ENCODE measurements at regions not wholly inside any gene's neighbourhood (a gene's known extent, or its start where the extent isn't known, plus 50 kb on each side); places are given as distances from the start of the nearest gene placed in this dataset.

DNA sequence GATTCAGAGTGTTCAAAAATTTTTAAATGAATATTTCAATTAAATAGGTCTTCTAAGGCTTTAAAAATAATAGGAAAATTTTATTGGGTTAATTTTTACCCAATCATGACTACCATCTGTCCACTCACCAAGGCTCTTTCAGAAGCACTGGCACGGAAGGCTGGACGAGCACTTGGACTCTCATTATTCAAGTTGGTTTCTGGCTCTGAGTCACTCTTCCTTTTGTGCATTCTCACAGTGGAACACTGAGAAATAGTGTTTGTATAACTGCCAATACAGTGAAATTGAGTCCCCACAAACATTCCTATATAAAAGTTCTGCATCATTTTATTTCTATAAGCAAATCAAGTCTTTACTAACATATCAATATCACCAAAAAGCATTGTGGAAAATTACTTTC, 1149.0 kb downstream of the EFNA5 start:
- H3K36me3 ChIP-seq (ENCODE audit: insufficient read depth, low read depth, low read length), result no peaks in the 10 kb centered on the region
- no peak overlapping the region for H3K9ac ChIP-seq (ENCODE audit: low read depth, low read length)
- no peak overlapping the region for H3K4me3 ChIP-seq (ENCODE audit: low read length)
- H3K9me3 ChIP-seq (ENCODE audit: insufficient read depth, low read depth, low read length), result no peaks in the 10 kb centered on the region
- no peak overlapping the region for H3K27ac ChIP-seq (ENCODE audit: low read length)
- H3K4me1 ChIP-seq (ENCODE audit: insufficient read depth, low read length), result no peaks in the 10 kb centered on the region
- no peaks in the 10 kb centered on the region for H3K27me3 ChIP-seq (ENCODE audit: insufficient read depth, low read length)

DNA sequence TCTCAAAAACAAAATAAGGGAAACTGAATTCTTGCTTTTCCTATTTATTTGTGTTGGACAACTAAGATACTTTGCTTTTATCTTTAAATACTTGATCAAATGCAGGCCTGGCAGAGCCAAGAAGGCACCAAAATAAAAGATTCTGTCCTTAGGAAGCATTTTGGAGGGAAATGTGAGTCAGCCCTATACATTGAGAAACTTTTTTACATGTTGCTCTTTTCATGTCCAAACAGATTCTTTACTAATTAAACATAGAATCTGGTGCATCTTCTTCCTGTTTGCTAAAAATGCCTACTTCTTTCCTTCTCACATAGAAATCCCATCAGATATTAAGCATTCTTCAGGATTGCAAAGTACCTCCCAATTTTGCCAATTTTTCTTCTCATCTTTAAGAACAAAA, 1160.4 kb downstream of the EFNA5 start:
- Histone ChIP-seq H3K27me3 (ENCODE audit: insufficient read depth, low read length) (no peaks in the 10 kb centered on the region), H3K4me1 (ENCODE audit: insufficient read depth, low read length) (no peaks in the 10 kb centered on the region), H3K36me3 (ENCODE audit: insufficient read depth, low read depth, low read length) (no peaks in the 10 kb centered on the region), H3K27ac (ENCODE audit: low read length) (no peak overlapping the region), H3K9ac (ENCODE audit: low read depth, low read length) (no peak overlapping the region), H3K4me3 (ENCODE audit: low read length) (no peak overlapping the region), H3K9me3 (ENCODE audit: insufficient read depth, low read depth, low read length) (0 out of 2 replicates have a peak, but pooled peaks cover 4% of the 10 kb centered on the region)

DNA sequence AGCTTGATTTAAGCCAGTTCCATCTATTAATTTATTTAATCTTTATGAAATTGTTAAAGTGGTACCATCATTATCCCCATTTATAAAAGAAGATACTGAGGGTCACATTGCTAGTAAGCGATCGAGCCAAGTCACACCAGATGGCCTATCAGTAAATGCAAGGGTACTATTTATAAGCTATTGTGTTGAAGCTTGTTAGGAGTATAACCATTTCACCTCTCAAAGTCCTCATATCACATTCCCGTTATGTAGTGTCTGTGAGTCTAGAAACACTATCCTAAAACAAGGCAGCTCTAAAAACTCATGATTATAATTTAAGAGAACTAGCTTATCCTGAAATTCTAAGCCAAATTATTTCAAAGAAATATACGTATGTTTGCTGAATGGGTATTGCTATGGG, 1161.8 kb downstream of the EFNA5 start:
- Histone ChIP-seq H3K9me3 (ENCODE audit: insufficient read depth, low read depth, low read length) (0 out of 2 replicates have a peak, but pooled peaks cover 4% of the 10 kb centered on the region), H3K36me3 (ENCODE audit: insufficient read depth, low read depth, low read length) (no peaks in the 10 kb centered on the region), H3K4me1 (ENCODE audit: insufficient read depth, low read length) (no peaks in the 10 kb centered on the region), H3K9ac (ENCODE audit: low read depth, low read length) (no peak overlapping the region), H3K4me3 (ENCODE audit: low read length) (no peak overlapping the region), H3K27ac (ENCODE audit: low read length) (no peak overlapping the region), H3K27me3 (ENCODE audit: insufficient read depth, low read length) (no peaks in the 10 kb centered on the region)

DNA sequence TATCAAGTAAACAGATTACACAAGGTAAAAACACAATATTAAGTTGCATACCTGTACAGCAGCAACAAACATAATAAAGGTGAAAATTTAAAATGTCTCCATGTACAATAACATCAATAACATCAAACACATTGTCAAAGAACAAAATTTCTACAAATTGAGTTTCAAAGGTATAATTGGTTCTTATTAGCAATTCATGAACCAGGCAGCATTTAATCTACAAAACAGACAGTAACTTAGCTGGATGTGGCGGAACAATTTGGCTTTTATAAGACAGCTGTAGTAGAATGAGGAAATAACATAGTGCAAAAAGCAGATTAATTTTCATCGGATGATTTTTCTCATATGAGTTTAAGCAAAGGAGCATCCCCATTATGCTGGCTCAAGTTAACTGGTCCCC, 1176.8 kb downstream of the EFNA5 start:
- no peak overlapping the region for H3K9ac ChIP-seq (ENCODE audit: low read depth, low read length)
- H3K27me3 ChIP-seq (ENCODE audit: insufficient read depth, low read length), result no peaks in the 10 kb centered on the region

DNA sequence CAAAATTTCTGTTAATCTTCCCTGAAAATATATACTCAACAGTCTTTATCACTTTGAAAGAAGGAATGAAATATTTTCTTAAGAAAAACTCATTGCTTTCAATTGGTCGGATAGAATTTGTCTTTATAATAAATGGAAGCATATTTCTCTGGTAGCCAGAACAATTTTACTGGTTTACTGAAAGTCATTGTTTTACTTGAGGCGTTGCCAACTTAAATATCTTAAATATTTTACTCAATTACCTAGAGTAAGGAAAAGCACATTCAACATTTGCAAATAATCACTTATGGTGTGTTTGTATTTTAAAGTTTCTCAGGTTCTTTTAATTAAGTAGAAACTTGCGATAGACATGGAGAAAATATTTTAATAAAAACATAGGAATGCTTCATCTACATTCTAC, 1181.7 kb downstream of the EFNA5 start:
- Histone ChIP-seq H3K36me3 (ENCODE audit: insufficient read depth, low read depth, low read length) (no peaks in the 10 kb centered on the region), H3K27ac (ENCODE audit: low read length) (no peak overlapping the region), H3K27me3 (ENCODE audit: insufficient read depth, low read length) (no peaks in the 10 kb centered on the region), H3K4me3 (ENCODE audit: low read length) (no peak overlapping the region), H3K9ac (ENCODE audit: low read depth, low read length) (no peak overlapping the region), H3K4me1 (ENCODE audit: insufficient read depth, low read length) (no peaks in the 10 kb centered on the region), H3K9me3 (ENCODE audit: insufficient read depth, low read depth, low read length) (no peaks in the 10 kb centered on the region)

More for the DNA sequence above, 1176.8 kb downstream of the EFNA5 start:
- H3K27ac ChIP-seq (ENCODE audit: low read length), result no peak overlapping the region
- no peaks in the 10 kb centered on the region for H3K9me3 ChIP-seq (ENCODE audit: insufficient read depth, low read depth, low read length)
- H3K4me3 ChIP-seq (ENCODE audit: low read length), result no peak overlapping the region
- H3K36me3 ChIP-seq (ENCODE audit: insufficient read depth, low read depth, low read length), result no peaks in the 10 kb centered on the region
- no peaks in the 10 kb centered on the region for H3K4me1 ChIP-seq (ENCODE audit: insufficient read depth, low read length)

DNA sequence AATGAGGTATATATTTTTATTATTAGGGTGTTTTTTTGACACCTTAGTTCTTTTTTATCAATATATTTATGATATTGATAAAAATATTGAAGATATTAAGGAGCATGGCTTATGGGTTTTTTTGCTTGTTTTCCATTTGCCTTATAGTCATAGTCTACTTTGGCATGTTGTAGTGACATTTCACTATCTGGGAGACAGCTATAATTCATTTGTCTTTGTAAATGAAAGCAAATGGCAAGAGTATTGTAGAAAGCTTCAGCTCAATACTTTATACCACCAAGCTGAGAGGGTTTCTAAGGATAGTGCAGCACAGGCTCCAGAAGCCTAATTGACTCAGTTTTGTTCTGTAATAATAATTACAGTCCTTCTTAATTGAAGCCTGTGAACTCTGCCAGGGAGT, 1182.3 kb downstream of the EFNA5 start:
- H3K27ac ChIP-seq (ENCODE audit: low read length), result no peak overlapping the region
- no peak overlapping the region for H3K9ac ChIP-seq (ENCODE audit: low read depth, low read length)
- no peak overlapping the region for H3K4me3 ChIP-seq (ENCODE audit: low read length)
- no peaks in the 10 kb centered on the region for H3K27me3 ChIP-seq (ENCODE audit: insufficient read depth, low read length)
- H3K4me1 ChIP-seq (ENCODE audit: insufficient read depth, low read length), result no peaks in the 10 kb centered on the region
- H3K9me3 ChIP-seq (ENCODE audit: insufficient read depth, low read depth, low read length), result no peaks in the 10 kb centered on the region
- H3K36me3 ChIP-seq (ENCODE audit: insufficient read depth, low read depth, low read length), result no peaks in the 10 kb centered on the region

DNA sequence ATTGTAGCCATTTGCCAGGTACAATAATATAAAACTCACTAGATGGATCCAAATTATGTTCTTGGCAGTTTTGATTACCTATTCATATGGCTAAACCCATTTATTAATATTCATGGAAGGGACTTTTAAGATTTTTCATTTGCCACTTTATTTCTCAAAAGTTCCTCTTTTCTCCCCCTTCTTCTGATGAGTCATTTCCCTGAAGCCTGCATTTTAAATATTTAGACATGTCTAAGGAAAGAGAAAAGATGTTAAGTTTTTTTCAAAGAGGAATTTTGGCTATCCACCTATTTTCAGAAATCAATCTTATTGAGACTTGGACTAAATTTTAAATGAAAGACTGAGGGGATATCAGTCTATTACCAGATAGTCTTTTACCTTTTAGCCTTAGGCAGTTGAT, 1189.4 kb downstream of the EFNA5 start:
- H3K4me1 ChIP-seq (ENCODE audit: insufficient read depth, low read length), result no peaks in the 10 kb centered on the region
- H3K4me3 ChIP-seq (ENCODE audit: low read length), result no peak overlapping the region
- H3K27me3 ChIP-seq (ENCODE audit: insufficient read depth, low read length), result no peaks in the 10 kb centered on the region
- no peaks in the 10 kb centered on the region for H3K36me3 ChIP-seq (ENCODE audit: insufficient read depth, low read depth, low read length)
- no peak overlapping the region for H3K9ac ChIP-seq (ENCODE audit: low read depth, low read length)
- H3K9me3 ChIP-seq (ENCODE audit: insufficient read depth, low read depth, low read length), result no peaks in the 10 kb centered on the region
- no peak overlapping the region for H3K27ac ChIP-seq (ENCODE audit: low read length)

DNA sequence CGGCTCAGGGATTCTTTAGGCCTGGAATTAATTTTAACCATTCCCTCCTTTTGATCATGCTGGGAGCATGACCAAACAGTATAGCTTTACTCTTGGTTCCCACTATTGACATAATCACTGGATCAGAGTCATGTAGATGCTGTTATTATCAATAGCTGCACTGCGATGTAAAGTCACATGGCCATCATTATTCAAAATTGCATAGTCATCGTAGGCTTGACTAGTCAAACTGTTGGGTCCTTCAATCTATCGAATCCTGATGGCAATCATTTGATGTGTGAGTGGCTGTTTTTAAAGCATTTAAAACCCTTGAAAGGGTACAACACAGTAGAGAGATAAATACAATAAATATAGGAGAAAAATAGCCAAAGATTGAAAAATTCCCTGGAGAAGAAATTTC, 1194.1 kb downstream of the EFNA5 start:
- H3K36me3 ChIP-seq (ENCODE audit: insufficient read depth, low read depth, low read length), result no peaks in the 10 kb centered on the region
- no peak overlapping the region for H3K4me3 ChIP-seq (ENCODE audit: low read length)
- no peak overlapping the region for H3K27ac ChIP-seq (ENCODE audit: low read length)
- peaks cover 9% of the 10 kb centered on the region; the same call in 1 of the 2 replicates for H3K9me3 ChIP-seq (ENCODE audit: insufficient read depth, low read depth, low read length)
- H3K4me1 ChIP-seq (ENCODE audit: insufficient read depth, low read length), result no peaks in the 10 kb centered on the region
- no peaks in the 10 kb centered on the region for H3K27me3 ChIP-seq (ENCODE audit: insufficient read depth, low read length)
- no peak overlapping the region for H3K9ac ChIP-seq (ENCODE audit: low read depth, low read length)

DNA sequence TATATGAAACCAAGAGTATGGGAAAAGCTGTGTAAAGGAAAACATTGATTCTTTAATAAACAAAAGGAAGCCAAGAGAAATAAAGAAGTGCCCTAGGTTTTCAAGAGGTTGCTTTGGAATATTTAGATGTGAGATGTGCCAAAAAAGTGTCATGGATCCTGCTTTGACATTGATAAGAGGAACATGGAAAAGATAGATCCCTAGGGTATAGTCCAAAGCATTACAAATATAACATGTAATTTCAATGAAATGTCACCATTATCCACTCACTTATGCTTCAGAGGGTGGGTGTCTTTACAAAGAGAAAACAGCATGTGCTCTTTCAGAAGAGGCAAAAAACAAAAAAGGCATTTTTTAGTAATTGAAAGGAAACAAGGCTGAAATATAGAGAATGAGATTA, 1196.7 kb downstream of the EFNA5 start:
- H3K9me3 ChIP-seq (ENCODE audit: insufficient read depth, low read depth, low read length), result peaks cover 9% of the 10 kb centered on the region; the same call in 1 of the 2 replicates
- H3K27me3 ChIP-seq (ENCODE audit: insufficient read depth, low read length), result no peaks in the 10 kb centered on the region
- no peaks in the 10 kb centered on the region for H3K4me1 ChIP-seq (ENCODE audit: insufficient read depth, low read length)
- H3K4me3 ChIP-seq (ENCODE audit: low read length), result no peak overlapping the region
- H3K36me3 ChIP-seq (ENCODE audit: insufficient read depth, low read depth, low read length), result no peaks in the 10 kb centered on the region
- H3K9ac ChIP-seq (ENCODE audit: low read depth, low read length), result no peak overlapping the region
- no peak overlapping the region for H3K27ac ChIP-seq (ENCODE audit: low read length)

DNA sequence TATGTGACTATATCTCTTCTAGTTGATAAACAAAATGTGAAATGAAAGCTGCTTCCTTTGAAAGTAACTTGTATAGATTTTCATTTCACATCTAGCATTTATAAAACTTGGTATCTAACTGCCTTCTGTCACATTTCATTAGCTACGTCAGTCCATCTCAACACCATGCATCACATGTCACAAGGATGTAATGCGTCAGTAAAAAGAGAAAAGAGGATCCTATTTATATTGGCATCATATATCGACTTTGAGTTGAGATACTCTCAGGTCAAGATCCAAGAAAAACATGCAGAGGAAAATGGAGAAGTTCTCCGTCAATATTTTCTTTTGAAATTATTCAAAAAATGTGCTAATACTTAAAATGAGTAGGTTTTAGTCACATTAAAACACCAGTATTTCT, 1211.2 kb downstream of the EFNA5 start:
- Histone ChIP-seq H3K9me3 (ENCODE audit: insufficient read depth, low read depth, low read length) (no peaks in the 10 kb centered on the region), H3K4me3 (ENCODE audit: low read length) (no peak overlapping the region), H3K27ac (ENCODE audit: low read length) (no peak overlapping the region), H3K27me3 (ENCODE audit: insufficient read depth, low read length) (no peaks in the 10 kb centered on the region), H3K4me1 (ENCODE audit: insufficient read depth, low read length) (no peaks in the 10 kb centered on the region), H3K36me3 (ENCODE audit: insufficient read depth, low read depth, low read length) (no peaks in the 10 kb centered on the region), H3K9ac (ENCODE audit: low read depth, low read length) (no peak overlapping the region)

DNA sequence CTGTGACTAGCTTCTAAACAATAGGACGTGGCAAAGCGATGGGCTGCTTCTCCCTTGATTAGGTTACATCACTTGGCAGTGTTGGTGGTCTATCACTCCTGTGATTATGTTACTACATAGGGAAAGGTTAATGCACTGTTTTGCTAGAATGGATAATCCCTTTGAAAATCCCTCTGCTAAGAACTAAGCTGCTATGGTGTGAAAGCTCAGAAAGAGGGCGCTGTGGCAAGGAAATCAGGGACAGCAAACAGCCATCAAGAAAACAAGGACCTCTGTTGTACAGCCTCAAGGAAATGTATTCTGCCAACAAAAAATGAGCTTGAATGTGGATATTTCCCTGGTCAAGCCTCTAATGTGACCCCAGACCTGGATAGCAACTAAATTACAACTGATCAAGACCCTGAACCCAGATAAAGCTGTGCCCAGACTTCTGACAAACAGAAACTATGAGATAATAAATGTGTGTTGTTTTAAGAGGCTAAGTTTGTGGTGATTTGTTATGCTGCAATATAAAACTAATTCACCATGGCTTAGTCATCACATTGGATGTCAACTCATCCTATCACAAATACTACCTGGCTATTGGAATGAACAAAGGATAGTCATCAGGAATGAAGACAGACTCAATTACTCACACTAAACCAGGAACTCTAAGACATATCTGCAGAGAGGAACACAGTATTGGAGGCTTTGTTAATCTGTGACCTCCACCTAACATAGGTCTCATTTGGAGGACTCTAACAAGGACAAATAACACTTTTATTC, 1215.9 kb downstream of the EFNA5 start:
- H3K27ac ChIP-seq (ENCODE audit: low read length), result no peak overlapping the region
- no peaks in the 10 kb centered on the region for H3K9me3 ChIP-seq (ENCODE audit: insufficient read depth, low read depth, low read length)
- no peaks in the 10 kb centered on the region for H3K36me3 ChIP-seq (ENCODE audit: insufficient read depth, low read depth, low read length)
- no peak overlapping the region for H3K4me3 ChIP-seq (ENCODE audit: low read length)
- no peaks in the 10 kb centered on the region for H3K4me1 ChIP-seq (ENCODE audit: insufficient read depth, low read length)
- no peak overlapping the region for H3K9ac ChIP-seq (ENCODE audit: low read depth, low read length)
- H3K27me3 ChIP-seq (ENCODE audit: insufficient read depth, low read length), result no peaks in the 10 kb centered on the region

DNA sequence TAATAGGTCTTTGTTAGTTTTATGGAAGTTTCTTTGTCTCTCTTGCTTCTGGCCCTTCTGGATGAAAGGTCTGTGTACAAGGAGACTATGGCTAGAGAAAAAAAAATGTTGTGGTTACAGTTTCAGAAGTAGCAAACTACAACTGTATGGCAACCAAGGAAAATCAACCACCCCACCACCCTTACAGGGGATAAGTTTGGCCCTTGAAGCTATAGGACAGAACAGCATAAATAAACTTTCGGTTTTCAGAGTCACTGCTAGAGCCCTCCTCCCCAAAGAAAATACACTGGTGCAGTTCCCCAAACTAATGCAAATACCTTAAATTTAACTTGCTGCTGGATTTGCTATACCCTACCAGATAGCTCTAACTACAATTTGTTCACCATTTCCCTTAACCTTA, 1216.7 kb downstream of the EFNA5 start:
- no peak overlapping the region for H3K27ac ChIP-seq (ENCODE audit: low read length)
- no peaks in the 10 kb centered on the region for H3K36me3 ChIP-seq (ENCODE audit: insufficient read depth, low read depth, low read length)
- no peaks in the 10 kb centered on the region for H3K9me3 ChIP-seq (ENCODE audit: insufficient read depth, low read depth, low read length)
- H3K27me3 ChIP-seq (ENCODE audit: insufficient read depth, low read length), result no peaks in the 10 kb centered on the region
- H3K9ac ChIP-seq (ENCODE audit: low read depth, low read length), result no peak overlapping the region
- H3K4me1 ChIP-seq (ENCODE audit: insufficient read depth, low read length), result no peaks in the 10 kb centered on the region
- no peak overlapping the region for H3K4me3 ChIP-seq (ENCODE audit: low read length)

All from iPS-20b (cell line).